ENCODE measurements at regions not wholly inside any gene's neighbourhood (a gene's known extent, or its start where the extent isn't known, plus 50 kb on each side); places are given as distances from the start of the nearest gene placed in this dataset.

- WGBS: 84% methylated on average over 5 of the region's 5 CpGs
- H3K9me3 ChIP-seq: peaks cover 6% of the 10 kb centered on the region
- no peak overlapping the region for H3K4me3 ChIP-seq
- no peak for DNase-seq (ENCODE audit: low spot score in 2 of 2)
- no peaks in the 10 kb centered on the region for H3K36me3 ChIP-seq
- TF ChIP-seq CTCF (IDR thresholded peaks at IDR 0.05) (no peak), POLR2A (IDR thresholded peaks at IDR 0.05) (no peak), POLR2AphosphoS5 (IDR thresholded peaks at IDR 0.05) (no peak), EP300 (IDR thresholded peaks at IDR 0.05) (no peak)
- H3K27me3 ChIP-seq: peaks cover 32% of the 10 kb centered on the region
- no peak overlapping the region for H3K27ac ChIP-seq
- H3K4me1 ChIP-seq: peaks cover 15% of the 10 kb centered on the region
Measured at GRCh38 chr20:56979125-56979524, 287.3 kb downstream of the BMP7 start.

GRCh38 chr20:56981301-56981700 is 285.1 kb downstream of the BMP7 start:
- TF ChIP-seq POLR2AphosphoS5 (IDR thresholded peaks at IDR 0.05): no peak
- no peak for TF ChIP-seq EP300 (IDR thresholded peaks at IDR 0.05)
- TF ChIP-seq POLR2A (IDR thresholded peaks at IDR 0.05): no peak
- TF ChIP-seq CTCF (IDR thresholded peaks at IDR 0.05): no peak
- DNase-seq (ENCODE audit: low spot score in 2 of 2): no peak
- peaks cover 6% of the 10 kb centered on the region for H3K9me3 ChIP-seq
- WGBS: 55% methylated on average over 5 of the region's 5 CpGs
- H3K4me3 ChIP-seq: no peak overlapping the region
- peaks cover 15% of the 10 kb centered on the region for H3K27me3 ChIP-seq
- no peaks in the 10 kb centered on the region for H3K4me1 ChIP-seq
- H3K36me3 ChIP-seq: no peaks in the 10 kb centered on the region
- H3K27ac ChIP-seq: no peak overlapping the region

GRCh38 chr20:56983813-56984212 is 282.6 kb downstream of the BMP7 start:
- no peak for TF ChIP-seq POLR2A (IDR thresholded peaks at IDR 0.05)
- no peak overlapping the region for H3K27ac ChIP-seq
- H3K9me3 ChIP-seq: peaks cover 6% of the 10 kb centered on the region
- H3K4me3 ChIP-seq: no peak overlapping the region
- H3K4me1 ChIP-seq: no peaks in the 10 kb centered on the region
- DNase-seq (ENCODE audit: low spot score in 2 of 2): no peak
- peaks cover 9% of the 10 kb centered on the region for H3K27me3 ChIP-seq
- H3K36me3 ChIP-seq: no peaks in the 10 kb centered on the region

- no peak overlapping the region for H3K4me3 ChIP-seq
- 41% methylated on average over 2 of the region's 2 CpGs for WGBS
- TF ChIP-seq EP300 (IDR thresholded peaks at IDR 0.05) (no peak), POLR2A (IDR thresholded peaks at IDR 0.05) (no peak), CTCF (IDR thresholded peaks at IDR 0.05) (no peak), POLR2AphosphoS5 (IDR thresholded peaks at IDR 0.05) (no peak)
- no peaks in the 10 kb centered on the region for H3K36me3 ChIP-seq
- no peak for DNase-seq (ENCODE audit: low spot score in 2 of 2)
- peaks cover 7% of the 10 kb centered on the region for H3K27me3 ChIP-seq
- no peak overlapping the region for H3K27ac ChIP-seq
- peaks cover 6% of the 10 kb centered on the region for H3K9me3 ChIP-seq
- no peaks in the 10 kb centered on the region for H3K4me1 ChIP-seq
Measured at GRCh38 chr20:56985066-56985685, 281.3 kb downstream of the BMP7 start.

GRCh38 chr20:56986476-56986875 is 280.0 kb downstream of the BMP7 start:
- Histone ChIP-seq H3K27me3 (peaks cover 7% of the 10 kb centered on the region), H3K4me3 (no peak overlapping the region), H3K27ac (no peak overlapping the region), H3K36me3 (no peaks in the 10 kb centered on the region), H3K9me3 (peaks cover 6% of the 10 kb centered on the region), H3K4me1 (no peaks in the 10 kb centered on the region)
- 100% methylated on average over 1 of the region's 1 CpG for whole genome bisulfite sequencing
- DNase-seq (ENCODE audit: low spot score in 2 of 2): no peak
- TF ChIP-seq EP300 (IDR thresholded peaks at IDR 0.05) (no peak), CTCF (IDR thresholded peaks at IDR 0.05) (no peak), POLR2A (IDR thresholded peaks at IDR 0.05) (no peak), POLR2AphosphoS5 (IDR thresholded peaks at IDR 0.05) (no peak)

Measured in suprapubic skin (tissue), 4 donors.